ENCODE measurements at regions not wholly inside any gene's neighbourhood (a gene's known extent, or its start where the extent isn't known, plus 50 kb on each side); places are given as distances from the start of the nearest gene placed in this dataset.

GRCh38 chr2:155100261-155100660, 401.8 kb downstream of the KCNJ3 start:
- DNase-seq = no peak

- DNase-seq = no peak
Observed at GRCh38 chr2:155099784-155100183, 401.3 kb downstream of the KCNJ3 start.

GRCh38 chr2:155095613-155096012, 397.1 kb downstream of the KCNJ3 start:
- DNase-seq = no peak

- no peak for DNase-seq
Observed at GRCh38 chr2:155080373-155080772, 381.9 kb downstream of the KCNJ3 start.

DNA sequence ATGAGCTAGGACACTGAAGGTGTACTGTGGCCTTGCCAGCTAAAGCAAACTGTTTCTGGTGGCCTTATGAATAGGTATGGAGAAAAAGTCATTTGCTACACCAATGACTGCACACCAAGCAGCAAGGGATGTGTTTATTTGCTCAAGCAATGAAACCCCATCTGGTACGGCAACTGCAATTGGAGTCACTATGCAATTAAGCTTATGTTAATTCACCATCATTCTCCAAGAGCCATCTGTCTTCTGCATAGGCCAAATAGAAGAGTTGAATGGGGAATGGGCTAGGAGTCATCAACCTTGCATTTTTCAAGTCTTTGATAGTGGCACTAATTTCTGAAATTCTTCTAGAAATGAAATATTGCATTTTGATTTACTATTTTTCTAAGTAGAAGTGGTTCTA, 372.0 kb downstream of the KCNJ3 start:
- no peak for DNase-seq

GRCh38 chr2:155062922-155063258, 364.4 kb downstream of the KCNJ3 start:
- no peak for DNase-seq

- no peak for DNase-seq
Observed at GRCh38 chr2:155062250-155062921, 363.9 kb downstream of the KCNJ3 start.

- DNase-seq = no peak
Observed at GRCh38 chr2:155060896-155061295, 362.4 kb downstream of the KCNJ3 start.

- no peak for DNase-seq
Observed at GRCh38 chr2:155054712-155055111, 356.2 kb downstream of the KCNJ3 start.

- DNase-seq = no peak
Observed at GRCh38 chr2:155043097-155043496, 344.6 kb downstream of the KCNJ3 start.

DNA sequence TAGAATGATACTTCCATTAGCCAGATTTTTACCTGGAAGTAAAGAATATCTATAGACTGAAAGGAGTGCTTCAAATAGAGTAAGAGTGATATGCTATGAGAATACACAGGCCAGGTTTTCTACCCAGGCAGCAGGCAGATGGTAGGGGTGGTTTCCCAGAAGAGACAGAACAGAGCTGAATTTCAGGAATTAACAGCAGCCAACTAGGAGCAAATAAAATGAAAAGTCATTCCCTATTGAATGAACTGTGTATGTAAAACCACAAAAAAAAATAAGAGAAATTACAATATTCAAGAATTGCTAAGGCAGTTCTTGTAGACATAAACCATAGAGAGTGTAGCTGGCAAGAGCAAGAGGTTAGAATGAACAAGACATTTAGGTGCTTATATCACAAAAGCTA, 336.8 kb downstream of the KCNJ3 start:
- no peak for DNase-seq

- DNase-seq = no peak
Observed at GRCh38 chr2:155033652-155034051, 335.2 kb downstream of the KCNJ3 start.

DNA sequence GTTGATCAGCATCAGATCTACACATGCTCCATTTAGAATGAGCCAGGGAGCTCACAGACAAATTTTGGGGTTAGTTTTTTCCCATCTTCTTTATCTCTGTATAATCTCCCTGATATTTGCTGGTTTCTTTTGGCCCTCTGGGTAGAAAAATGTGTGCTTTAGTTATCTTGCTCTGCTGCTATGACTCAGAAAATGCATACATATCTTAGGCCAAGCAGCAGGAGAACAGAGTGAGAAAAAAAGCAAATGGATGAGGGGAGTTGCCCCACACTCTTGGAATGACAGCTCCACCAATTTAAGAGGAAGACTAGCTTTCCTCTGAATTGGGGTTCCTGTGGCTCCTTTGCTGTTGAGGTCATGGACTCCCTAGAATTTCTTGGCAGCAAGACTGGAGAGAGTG, 331.8 kb downstream of the KCNJ3 start:
- DNase-seq = no peak

- no peak for DNase-seq
Observed at GRCh38 chr2:155026651-155027174, 328.2 kb downstream of the KCNJ3 start.

- no peak for DNase-seq
Observed at GRCh38 chr2:155023674-155024073, 325.2 kb downstream of the KCNJ3 start.

GRCh38 chr2:155022531-155022930, 324.0 kb downstream of the KCNJ3 start:
- DNase-seq = no peak

DNA sequence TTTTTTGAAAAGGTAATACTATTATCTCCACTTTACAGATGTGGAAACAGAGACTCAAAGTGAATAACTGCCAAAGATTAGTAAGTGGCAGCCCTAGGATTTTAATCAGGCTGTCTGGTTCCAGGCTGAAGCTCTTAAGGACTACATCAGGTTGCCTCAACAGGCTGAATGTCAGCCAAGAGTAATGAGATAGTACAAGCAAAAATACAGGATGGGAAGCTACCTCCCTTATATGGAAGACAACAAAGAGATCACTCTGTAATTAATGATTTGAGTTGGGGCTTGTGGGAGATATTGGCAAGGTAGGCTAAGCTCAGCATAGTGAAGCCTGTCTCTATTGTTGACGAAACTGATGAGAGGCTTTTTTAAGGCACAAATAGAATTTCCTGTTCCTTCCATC, 323.1 kb downstream of the KCNJ3 start:
- DNase-seq = no peak

DNA sequence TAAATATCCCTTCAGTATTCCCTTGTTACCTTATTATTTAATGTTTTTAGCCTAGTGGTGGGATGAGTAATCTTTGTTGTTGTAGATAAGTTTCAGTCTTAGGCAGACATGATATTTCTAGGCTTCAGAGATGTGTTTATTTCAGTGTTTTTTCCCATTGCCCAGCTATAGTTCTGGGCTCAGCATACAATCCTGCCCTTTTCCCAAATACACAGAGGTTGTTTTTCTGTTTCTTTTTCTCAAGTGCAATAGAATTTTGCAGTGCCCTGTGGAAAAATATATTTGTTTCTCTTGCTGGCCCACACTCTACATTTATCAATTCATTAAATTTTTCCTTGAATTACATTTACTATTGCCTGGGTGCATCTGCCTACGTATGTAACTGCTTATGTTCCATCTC, 321.8 kb downstream of the KCNJ3 start:
- DNase-seq = no peak

GRCh38 chr2:155010925-155011324, 312.4 kb downstream of the KCNJ3 start:
- DNase-seq = no peak

DNA sequence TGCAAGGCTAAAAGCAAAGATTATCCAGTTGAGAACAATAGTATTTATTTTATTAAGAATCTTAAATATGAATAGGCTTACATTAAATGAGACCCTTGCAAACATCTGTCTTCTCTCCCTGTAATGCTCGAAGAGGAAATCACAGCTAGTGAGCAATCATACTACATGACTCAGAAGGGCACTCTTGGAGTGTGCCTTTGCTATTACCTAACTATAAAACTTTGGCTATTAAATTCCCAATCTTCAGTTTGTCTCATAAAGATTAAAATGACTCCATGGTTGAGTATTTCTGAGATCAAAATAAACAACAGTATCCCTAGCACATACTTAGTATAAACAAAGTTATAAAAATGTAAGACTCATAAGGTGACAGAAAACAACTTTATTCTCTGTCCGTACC, 296.9 kb downstream of the KCNJ3 start:
- DNase-seq = no peak

- DNase-seq = no peak
Observed at GRCh38 chr2:154992826-154993225, 294.3 kb downstream of the KCNJ3 start.

GRCh38 chr2:154978710-154979109, 280.2 kb downstream of the KCNJ3 start:
- DNase-seq = no peak

DNA sequence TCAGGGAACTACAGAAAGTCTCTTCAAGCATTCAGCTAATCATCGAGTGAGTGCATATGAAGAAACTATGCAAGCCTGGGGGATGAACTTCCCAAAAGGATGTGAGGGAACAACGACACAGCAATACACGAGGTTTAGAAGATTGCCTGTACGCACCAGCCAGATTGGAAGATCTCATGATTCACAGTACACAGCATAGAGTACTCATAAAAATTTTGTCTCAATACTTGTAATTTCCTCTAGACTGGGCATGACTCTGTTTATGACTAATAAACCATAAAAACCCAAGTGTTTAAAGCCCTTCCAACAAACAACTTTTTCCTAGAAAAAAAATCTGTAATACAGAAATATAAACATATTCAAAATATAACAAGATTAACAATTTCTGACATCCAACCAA, 279.7 kb downstream of the KCNJ3 start:
- DNase-seq = no peak

- no peak for DNase-seq
Observed at GRCh38 chr2:154974041-154974440, 275.5 kb downstream of the KCNJ3 start.

- no peak for DNase-seq
Observed at GRCh38 chr2:154963511-154963910, 265.0 kb downstream of the KCNJ3 start.

Measured in stimulated activated CD4-positive, alpha-beta T cell treated with anti-CD3 and anti-CD28 coated beads, Interleukin-1b, Interleukin-23, amount 100 ng/mL, for 48 hours (primary cell).